ENCODE measurements at regions not wholly inside any gene's neighbourhood (a gene's known extent, or its start where the extent isn't known, plus 50 kb on each side); places are given as distances from the start of the nearest gene placed in this dataset.

DNA sequence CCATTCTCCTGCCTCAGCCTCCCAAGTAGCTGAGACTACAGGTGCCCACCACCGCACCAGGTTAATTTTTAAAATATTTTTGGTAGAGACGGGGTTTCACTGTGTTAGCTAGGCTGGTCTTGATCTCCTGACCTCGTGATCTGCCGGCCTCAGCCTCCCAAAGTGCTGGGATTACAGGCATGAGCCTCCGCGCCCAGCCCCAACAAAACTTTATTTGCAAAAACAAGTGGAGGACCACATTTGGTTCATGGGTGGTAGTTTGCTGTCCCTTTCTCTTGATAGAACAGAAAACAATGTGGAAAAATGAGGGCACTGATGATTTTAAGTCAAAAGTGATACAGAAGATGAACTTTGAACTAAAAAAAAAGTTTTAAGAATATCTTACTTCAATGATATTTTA, 121.8 kb upstream of the SERPIND1 start:
- no peak for DNase-seq
- no peak overlapping the region for H3K27ac ChIP-seq (replicated peaks)
- intact Hi-C loops (cut with micrococcal nuclease) = no loop called here
- H3K36me3 ChIP-seq = no peaks in the 10 kb centered on the region
- H3K27me3 ChIP-seq (ENCODE audit: low read depth) = no peaks in the 10 kb centered on the region
- H3K4me3 ChIP-seq = no peak overlapping the region
- H3K9me3 ChIP-seq (replicated peaks) = no peaks in the 10 kb centered on the region
- H3K4me1 ChIP-seq = no peaks in the 10 kb centered on the region
- TF ChIP-seq, protein P1, sequence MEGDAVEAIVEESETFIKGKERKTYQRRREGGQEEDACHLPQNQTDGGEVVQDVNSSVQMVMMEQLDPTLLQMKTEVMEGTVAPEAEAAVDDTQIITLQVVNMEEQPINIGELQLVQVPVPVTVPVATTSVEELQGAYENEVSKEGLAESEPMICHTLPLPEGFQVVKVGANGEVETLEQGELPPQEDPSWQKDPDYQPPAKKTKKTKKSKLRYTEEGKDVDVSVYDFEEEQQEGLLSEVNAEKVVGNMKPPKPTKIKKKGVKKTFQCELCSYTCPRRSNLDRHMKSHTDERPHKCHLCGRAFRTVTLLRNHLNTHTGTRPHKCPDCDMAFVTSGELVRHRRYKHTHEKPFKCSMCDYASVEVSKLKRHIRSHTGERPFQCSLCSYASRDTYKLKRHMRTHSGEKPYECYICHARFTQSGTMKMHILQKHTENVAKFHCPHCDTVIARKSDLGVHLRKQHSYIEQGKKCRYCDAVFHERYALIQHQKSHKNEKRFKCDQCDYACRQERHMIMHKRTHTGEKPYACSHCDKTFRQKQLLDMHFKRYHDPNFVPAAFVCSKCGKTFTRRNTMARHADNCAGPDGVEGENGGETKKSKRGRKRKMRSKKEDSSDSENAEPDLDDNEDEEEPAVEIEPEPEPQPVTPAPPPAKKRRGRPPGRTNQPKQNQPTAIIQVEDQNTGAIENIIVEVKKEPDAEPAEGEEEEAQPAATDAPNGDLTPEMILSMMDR (IDR thresholded peaks at IDR 0.05; ENCODE audit: borderline replicate concordance) = no peak

DNA sequence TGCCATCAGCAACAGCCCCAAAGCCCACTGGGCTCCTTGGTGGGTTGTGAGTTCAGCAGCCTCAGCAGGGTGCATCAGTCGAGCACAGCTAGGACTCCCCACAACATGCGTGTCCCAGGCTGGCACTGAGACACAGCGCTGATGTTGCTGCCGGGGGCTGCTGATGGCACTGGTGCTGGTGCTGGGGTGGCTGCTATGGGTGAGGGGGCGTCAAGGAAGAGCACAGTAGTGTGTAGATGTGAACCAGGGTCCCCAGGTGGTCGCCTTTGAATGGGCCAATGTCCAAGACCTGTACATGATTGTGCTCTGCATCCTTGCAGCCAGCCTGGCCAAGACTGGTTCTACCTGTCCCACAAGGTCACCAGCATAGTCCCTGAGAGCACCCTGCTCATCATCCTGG, 121.3 kb upstream of the SERPIND1 start:
- TF ChIP-seq, protein P1 (IDR thresholded peaks at IDR 0.05; ENCODE audit: borderline replicate concordance) = no peak
- Histone ChIP-seq H3K4me3 (no peak overlapping the region), H3K9me3 (replicated peaks) (no peaks in the 10 kb centered on the region), H3K27ac (replicated peaks) (no peak overlapping the region), H3K4me1 (no peaks in the 10 kb centered on the region), H3K27me3 (ENCODE audit: low read depth) (no peaks in the 10 kb centered on the region), H3K36me3 (no peaks in the 10 kb centered on the region)
- no peak for DNase-seq
- intact Hi-C loops (cut with micrococcal nuclease) = no loop called here

DNA sequence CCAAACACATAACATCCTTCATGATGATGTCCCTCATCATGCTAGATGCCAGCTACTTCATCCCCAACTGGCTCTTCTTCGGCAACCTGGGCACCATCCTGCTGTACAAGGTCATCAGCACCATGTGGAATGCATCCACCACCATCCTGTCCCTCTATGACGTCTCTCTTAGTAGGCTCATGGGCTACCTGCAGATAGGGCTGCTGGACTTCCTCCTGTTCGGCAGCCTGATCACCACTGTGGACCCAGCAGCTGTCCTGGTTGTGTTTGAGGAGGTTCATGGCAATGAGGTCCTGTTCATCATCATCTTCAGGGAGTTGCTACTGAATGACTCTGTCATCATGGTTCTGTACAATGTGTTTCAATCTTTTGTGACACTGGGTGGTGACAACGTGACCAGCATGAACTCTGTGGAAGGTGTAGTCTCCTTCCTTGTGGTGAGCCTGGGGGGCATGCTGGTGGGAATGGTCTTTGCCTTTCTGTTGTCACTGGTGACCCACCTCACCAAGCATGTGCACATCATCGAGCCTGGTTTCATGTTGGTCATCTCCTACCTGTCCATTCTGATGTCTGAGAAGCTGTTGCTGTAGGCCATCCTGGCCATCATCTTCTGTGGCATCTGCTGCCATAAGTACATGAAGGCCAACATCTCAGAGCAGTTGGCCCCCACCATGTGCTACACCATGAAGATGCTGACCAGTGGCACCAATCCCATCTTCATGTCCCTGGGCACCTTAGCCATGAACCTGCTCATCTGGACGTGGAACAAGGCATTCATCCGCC, 120.7 kb upstream of the SERPIND1 start:
- Histone ChIP-seq H3K9me3 (replicated peaks) (no peaks in the 10 kb centered on the region), H3K36me3 (no peaks in the 10 kb centered on the region), H3K4me1 (no peaks in the 10 kb centered on the region), H3K27me3 (ENCODE audit: low read depth) (no peaks in the 10 kb centered on the region), H3K4me3 (no peak overlapping the region), H3K27ac (replicated peaks) (no peak overlapping the region)
- TF ChIP-seq, protein P1 (IDR thresholded peaks at IDR 0.05; ENCODE audit: borderline replicate concordance) = no peak
- intact Hi-C loops (cut with micrococcal nuclease) = no loop called here
- DNase-seq = no peak

DNA sequence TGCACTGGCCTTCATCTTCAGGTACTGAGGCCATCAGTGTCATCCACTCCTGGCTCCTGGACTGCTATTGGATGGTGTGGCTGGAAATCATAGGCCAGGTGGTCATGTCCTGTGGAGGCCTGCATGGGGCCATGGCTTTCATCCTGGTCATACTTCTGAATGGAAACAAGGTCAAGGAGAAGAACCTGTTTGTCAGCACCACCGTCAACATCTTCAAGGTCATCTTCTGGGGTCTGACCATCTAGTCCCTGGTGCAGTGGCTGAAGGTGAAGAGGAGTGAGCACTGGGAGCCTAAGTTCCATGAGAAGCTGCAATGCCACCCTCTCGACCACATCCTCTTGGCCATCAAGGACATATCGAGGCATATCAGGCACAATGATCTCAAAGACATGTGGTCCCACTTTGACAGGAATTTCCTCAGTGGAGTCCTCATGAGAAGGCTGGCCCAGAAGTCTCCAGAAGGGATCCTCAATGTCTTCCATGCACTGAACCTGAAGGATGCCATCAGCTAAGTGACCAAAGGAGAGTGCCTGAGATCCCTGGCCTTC, 120.0 kb upstream of the SERPIND1 start:
- intact Hi-C loops (cut with micrococcal nuclease) = no loop called here
- TF ChIP-seq, protein P1 (IDR thresholded peaks at IDR 0.05; ENCODE audit: borderline replicate concordance) = no peak
- Histone ChIP-seq H3K4me1 (no peaks in the 10 kb centered on the region), H3K9me3 (replicated peaks) (no peaks in the 10 kb centered on the region), H3K36me3 (no peaks in the 10 kb centered on the region), H3K27ac (replicated peaks) (no peak overlapping the region), H3K27me3 (ENCODE audit: low read depth) (peaks cover 4% of the 10 kb centered on the region), H3K4me3 (no peak overlapping the region)
- no peak for DNase-seq

DNA sequence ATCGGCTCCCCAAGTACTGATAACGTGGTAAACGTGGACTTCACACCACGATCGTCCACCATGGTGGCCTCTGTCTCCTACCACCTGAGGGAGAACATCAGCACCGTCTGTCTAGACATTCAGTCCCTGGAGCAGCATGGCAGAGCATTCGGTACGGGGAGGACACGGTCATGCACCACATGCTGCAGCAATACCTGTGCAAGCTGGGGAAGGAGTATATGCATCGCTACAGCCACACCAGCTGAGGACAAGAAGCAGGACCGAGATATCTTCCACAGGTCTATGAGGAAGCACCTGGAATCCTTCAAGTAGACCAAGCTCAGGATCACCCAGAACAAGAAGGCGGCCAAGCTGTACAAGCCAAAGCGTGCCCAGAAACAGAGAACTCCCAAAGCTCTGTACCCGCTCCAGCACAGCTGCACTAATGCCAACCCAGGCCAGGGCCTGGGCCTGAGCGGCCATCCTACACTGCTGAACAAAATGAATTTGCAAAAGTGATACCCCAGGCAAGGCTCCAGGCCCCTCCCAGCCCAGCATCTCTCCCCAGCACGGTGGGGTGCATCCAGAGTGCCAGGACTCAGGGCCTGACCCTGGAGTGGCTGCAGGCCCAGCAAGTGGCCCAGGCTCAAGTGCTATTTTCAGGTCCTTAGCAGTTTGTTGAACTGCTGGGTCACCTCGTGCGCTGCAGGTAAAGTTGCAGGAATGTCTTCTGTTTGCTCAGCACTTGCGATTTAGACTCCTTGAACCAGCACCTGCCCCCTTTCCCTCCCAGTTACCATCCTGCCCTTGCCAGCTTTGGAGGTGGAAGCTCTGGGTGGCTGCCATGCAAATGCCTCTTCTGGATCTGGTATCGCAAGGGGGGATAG, 119.3 kb upstream of the SERPIND1 start:
- no peak for DNase-seq
- TF ChIP-seq, protein P1 (IDR thresholded peaks at IDR 0.05; ENCODE audit: borderline replicate concordance) = no peak

More for the DNA sequence above, 119.3 kb upstream of the SERPIND1 start:
- intact Hi-C loops (cut with micrococcal nuclease) = no loop called here
- H3K4me1 ChIP-seq = no peaks in the 10 kb centered on the region
- H3K36me3 ChIP-seq = no peaks in the 10 kb centered on the region
- H3K27me3 ChIP-seq (ENCODE audit: low read depth) = peaks cover 5% of the 10 kb centered on the region
- H3K9me3 ChIP-seq (replicated peaks) = no peaks in the 10 kb centered on the region
- H3K4me3 ChIP-seq = no peak overlapping the region
- H3K27ac ChIP-seq (replicated peaks) = no peak overlapping the region

Measured in left ventricle myocardium inferior (tissue), 1 donor.